Ovary (tissue), 7 donors: ENCODE measurements at regions not wholly inside any gene's neighbourhood (a gene's known extent, or its start where the extent isn't known, plus 50 kb on each side); places are given as distances from the start of the nearest gene placed in this dataset.
A peak's percentile ranks its signal among the peaks of the same experiment; 100 is the strongest.

Experiments
- DNase-seq, 5 donors: peaks; one replicate each; pipeline ENCODE4 v3.0.0-alpha.2; 2019 to 2020
- H3K27ac ChIP-seq, 2 donors: fragments of 200-600 bp; one replicate each; pipeline versions ENCODE4 v1.5.1 to v1.8.0; 2019 to 2022
- H3K27me3 ChIP-seq: fragments of 200-600 bp; one replicate; pipeline ENCODE4 v1.8.0; 2022
- H3K36me3 ChIP-seq: fragments of 200-600 bp; sonication (generic); one replicate; pipeline ENCODE4 v1.5.1; 2019
- H3K4me1 ChIP-seq: one replicate; pipeline ENCODE4 v1.8.1; 2013; ENCODE audit warnings: mild to moderate bottlenecking, moderate library complexity; ENCODE audit not compliant: insufficient read depth
- H3K4me3 ChIP-seq: fragments of 200-600 bp; sonication (generic); one replicate; pipeline ENCODE4 v1.5.1; 2017
- H3K9me3 ChIP-seq, 2 donors: fragments of 200-600 bp in 1 of 2; sonication (generic) in 1 of 2; one replicate each; pipeline versions ENCODE4 v1.5.1 to v1.8.1; 2013 to 2019; ENCODE audit warnings: mild to moderate bottlenecking in 1 of 2, moderate library complexity in 1 of 2
- CTCF ChIP-seq, 3 donors: fragments of 450-650 bp in 2 of 3; fragments of 200-600 bp in 1 of 3; IDR thresholded peaks; one replicate each; pipeline versions ENCODE4 v1.5.1 to v1.8.0; 2016 to 2022; ENCODE audit warnings: antibody characterized with exemption in 3 of 3, mild to moderate bottlenecking in 1 of 3
- EP300 ChIP-seq: sonication (generic); formaldehyde crosslinking; IDR thresholded peaks from one replicate; pipeline ENCODE4 v1.6.1; 2017; ENCODE audit warnings: antibody characterized with exemption
- POLR2A ChIP-seq: fragments of 450-650 bp; IDR thresholded peaks from one replicate; pipeline ENCODE4 v1.6.1; 2017; ENCODE audit warnings: antibody characterized with exemption, mild to moderate bottlenecking, moderate library complexity
- WGBS, 3 donors: extraction: QIAGEN DNeasy Blood & Tissue Kit in 1 of 3; methylation state at CpG; one replicate each; pipeline versions ENCODE4 v1.1.5 to v1.1.7; 2013 to 2017; 5-methylcytosine and 5-hydroxymethylcytosine counted together
- intact Hi-C, 4 donors: fragments of 100-400 bp; cut with DNase I; formaldehyde crosslinking; loops; one replicate each; pipeline versions ENCODE4 v1.11.0 to v1.15.1; 2022 to 2023
- donor health status: DM: no; HTN: no; CAD: no; lungs with moderate emphysema.
- donor health status: DM: no; HTN: no; CAD: no.
- donor health status: Bipolar disorder and iron deficiency.
- donor health status: DM: no; HTN: no; CAD: no.
- donor health status: DM: yes; HTN: yes; CAD: no.

GRCh38 chr10:31754803-31755624 lies 173.6 kb downstream of the ARHGAP12 start:
- Histone ChIP-seq H3K4me3 (no peak overlapping the region), H3K36me3 (no peaks in the 10 kb centered on the region), H3K27ac (peak overlapping the region in 1 of 2 donors; percentile 65), H3K27me3 (no peaks in the 10 kb centered on the region), H3K4me1 (peaks cover 4% of the 10 kb centered on the region), H3K9me3 (no peaks in the 10 kb centered on the region)
- TF ChIP-seq POLR2A (no peak), CTCF (IDR thresholded peaks at IDR 0.05) (no peak), EP300 (no peak)
- DNase-seq = no peak
- intact Hi-C loops = loop anchor here in 2 of 4 donors (5.0 to 10.0 kb wide), 3 partner anchors 50 to 438 kb away; partner anchors contain the start of gene ZEB1 (in 1 of the 2)
- 49 to 63% (median 54%) methylated on average over 14 of the region's 14 CpGs for WGBS, 3 donors

GRCh38 chr10:31753681-31754080 lies 174.9 kb downstream of the ARHGAP12 start:
- no peak for TF ChIP-seq EP300
- TF ChIP-seq CTCF (IDR thresholded peaks at IDR 0.05) = no peak
- no peak for TF ChIP-seq POLR2A
- intact Hi-C loops = loop anchor here in 1 of 4 donors (10.0 kb wide), 1 partner anchor 49 kb away; no protein-coding TSS in a partner anchor
- 96 to 100% (median 96%) methylated on average over 6 of the region's 6 CpGs for WGBS, 3 donors
- no peak overlapping the region for H3K27ac ChIP-seq
- no peaks in the 10 kb centered on the region for H3K9me3 ChIP-seq
- H3K4me1 ChIP-seq = peaks cover 8% of the 10 kb centered on the region
- no peaks in the 10 kb centered on the region for H3K36me3 ChIP-seq
- H3K4me3 ChIP-seq = no peak overlapping the region
- no peak for DNase-seq
- H3K27me3 ChIP-seq = no peaks in the 10 kb centered on the region

- 96 to 100% (median 98%) methylated on average over 1 of the region's 1 CpG for WGBS, 3 donors
- Histone ChIP-seq H3K36me3 (no peaks in the 10 kb centered on the region), H3K9me3 (no peaks in the 10 kb centered on the region), H3K27me3 (no peaks in the 10 kb centered on the region), H3K4me1 (peaks cover 8% of the 10 kb centered on the region), H3K4me3 (no peak overlapping the region), H3K27ac (no peak overlapping the region)
- DNase-seq = no peak
- TF ChIP-seq EP300 (no peak), POLR2A (no peak), CTCF (IDR thresholded peaks at IDR 0.05) (no peak)
- intact Hi-C loops = loop anchor here in 1 of 4 donors (10.0 kb wide), 1 partner anchor 47 kb away; no protein-coding TSS in a partner anchor
These were observed 176.5 kb downstream of the ARHGAP12 start for GRCh38 chr10:31752170-31752569.

- no peaks in the 10 kb centered on the region for H3K27me3 ChIP-seq
- TF ChIP-seq CTCF (IDR thresholded peaks at IDR 0.05) (no peak), POLR2A (no peak), EP300 (no peak)
- no peak for DNase-seq
- intact Hi-C loops = loop anchor here in 1 of 4 donors (10.0 kb wide), 1 partner anchor 47 kb away; no protein-coding TSS in a partner anchor
- no peaks in the 10 kb centered on the region for H3K9me3 ChIP-seq
- H3K27ac ChIP-seq = no peak overlapping the region
- peaks cover 8% of the 10 kb centered on the region for H3K4me1 ChIP-seq
- WGBS, 3 donors = 83 to 94% (median 89%) methylated on average over 9 of the region's 9 CpGs
- no peaks in the 10 kb centered on the region for H3K36me3 ChIP-seq
- no peak overlapping the region for H3K4me3 ChIP-seq
These were observed 176.9 kb downstream of the ARHGAP12 start for GRCh38 chr10:31751738-31752080.
